CD4-positive, alpha-beta T cell treated with Interleukin-10 for 1 hour (primary cell): ENCODE measurements at regions not wholly inside any gene's neighbourhood (a gene's known extent, or its start where the extent isn't known, plus 50 kb on each side); places are given as distances from the start of the nearest gene placed in this dataset.
A peak's percentile ranks its signal among the peaks of the same experiment; 100 is the strongest.
"Not testable (repeated sequence)": the region's sequence is repeated elsewhere in the genome, so short reads cannot be mapped to it uniquely, and the experiment has no call there.

Experiments used
- DNase-seq: peaks from one replicate; pipeline ENCODE4 v3.0.0-alpha.2; 2020

DNA sequence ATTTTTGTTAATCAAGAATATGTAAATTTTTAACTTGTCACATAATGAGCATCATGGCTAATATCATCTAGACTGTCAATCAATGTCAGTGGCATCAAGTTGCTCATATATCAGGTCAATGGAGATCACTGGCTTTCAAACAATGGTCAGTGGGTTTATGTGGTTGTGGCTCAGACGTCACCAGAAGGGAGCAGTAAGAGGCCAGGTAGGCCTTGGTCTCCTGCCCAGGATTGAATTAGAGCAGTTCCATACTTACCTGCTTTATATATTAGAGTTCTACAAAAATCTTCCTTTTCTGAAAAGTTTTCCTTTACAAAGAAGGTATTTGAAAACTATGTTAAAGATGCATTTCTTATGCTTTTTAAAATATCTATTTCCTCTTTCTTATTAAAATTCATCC is 206.3 kb upstream of the B3GALT2 start:
- DNase-seq, result no peak

DNA sequence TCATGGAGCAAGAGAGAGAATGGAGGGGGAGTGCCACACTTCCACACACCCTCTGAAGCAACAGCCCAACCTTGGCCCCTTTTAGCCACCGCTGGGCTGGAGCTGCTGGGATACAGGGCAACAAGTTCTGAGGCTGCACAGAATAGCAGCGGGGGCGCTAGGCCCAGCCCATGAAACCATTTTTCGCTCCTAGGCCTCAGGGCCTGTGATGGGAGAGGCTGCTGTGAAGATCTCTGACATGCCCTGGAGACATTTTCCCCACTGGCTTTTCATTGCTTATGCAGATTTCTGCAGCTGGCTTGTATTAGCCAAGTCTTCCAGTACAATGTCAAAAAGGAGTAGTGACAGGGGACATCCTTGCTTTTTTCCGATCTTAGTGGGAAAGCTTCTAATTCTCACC is 202.3 kb upstream of the B3GALT2 start:
- no peak for DNase-seq

DNA sequence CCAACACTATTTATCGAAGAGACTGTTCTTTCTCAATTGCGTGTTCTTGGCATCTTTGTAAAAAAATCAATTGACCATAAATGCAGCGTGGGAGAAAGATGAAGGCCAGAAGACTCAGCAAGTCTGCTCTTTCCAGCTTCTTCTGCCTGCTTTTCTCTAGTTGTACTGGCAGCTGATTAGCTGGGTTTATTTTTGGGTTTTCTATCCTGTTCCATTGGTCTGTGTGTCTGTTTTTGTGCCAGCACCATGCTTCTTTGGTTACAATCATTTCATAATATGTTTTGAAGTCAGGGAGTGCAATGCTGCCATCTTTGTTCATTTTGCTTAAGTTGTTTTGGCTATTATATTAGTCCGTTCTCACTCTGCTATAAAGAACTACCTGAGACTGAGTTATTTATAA is 201.8 kb upstream of the B3GALT2 start:
- no peak for DNase-seq

DNA sequence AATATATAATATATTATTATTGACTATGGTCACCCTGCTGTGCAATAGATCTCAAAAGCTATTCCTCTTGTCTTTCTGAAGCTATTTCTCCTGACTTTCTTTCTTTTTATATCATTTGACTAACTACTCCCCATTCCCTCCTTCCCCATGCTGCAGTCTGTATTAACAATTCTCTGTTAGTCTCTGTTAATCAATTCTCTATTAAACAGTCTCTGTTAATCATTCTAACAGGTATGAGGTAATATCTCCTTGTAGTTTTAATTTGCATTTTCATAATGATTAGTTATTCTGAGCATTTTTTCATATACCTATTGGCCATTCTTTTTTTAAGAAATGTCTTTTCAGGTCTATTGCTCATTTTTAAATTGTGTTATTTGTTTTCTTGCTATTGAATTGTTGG is 201.0 kb upstream of the B3GALT2 start:
- DNase-seq, result no peak

DNA sequence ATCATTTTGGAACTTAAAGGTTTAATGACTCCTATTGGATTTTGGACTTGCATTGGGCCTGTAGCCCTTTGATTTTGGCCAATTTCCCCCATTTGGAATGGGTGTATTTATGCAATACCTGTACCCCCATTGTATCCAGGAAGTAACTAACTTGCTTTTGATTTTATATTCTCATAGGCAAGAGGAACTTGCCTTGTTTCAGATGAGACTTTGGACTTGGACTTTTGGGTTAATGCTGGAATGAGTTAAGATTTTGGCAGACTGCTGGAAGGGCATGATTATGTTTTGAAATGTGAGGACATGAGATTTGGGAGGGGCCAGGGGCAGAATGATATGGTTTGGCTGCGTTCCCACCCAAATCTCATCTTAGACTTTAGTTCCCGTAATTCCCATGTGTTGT is 192.0 kb upstream of the B3GALT2 start:
- not testable (repeated sequence) for DNase-seq

DNA sequence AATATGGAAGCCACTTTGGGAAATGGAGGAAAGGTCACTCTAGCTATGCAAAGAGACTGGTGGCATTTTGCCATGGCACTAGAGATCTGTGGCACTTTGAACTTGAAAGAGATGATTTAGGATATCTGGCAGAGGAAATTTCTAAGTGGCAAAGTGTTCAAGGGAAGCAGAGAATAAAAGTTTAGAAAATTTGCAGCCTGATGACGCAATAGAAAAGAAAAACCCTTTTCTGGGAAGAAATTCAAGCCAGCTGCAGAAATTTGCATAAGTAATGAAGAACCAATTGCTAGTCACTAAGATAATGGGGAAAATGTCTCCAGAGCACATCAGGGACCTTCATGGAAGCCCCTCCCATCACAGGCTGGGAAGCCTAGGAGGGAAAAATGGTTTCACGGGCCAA is 191.1 kb upstream of the B3GALT2 start:
- no peak for DNase-seq

DNA sequence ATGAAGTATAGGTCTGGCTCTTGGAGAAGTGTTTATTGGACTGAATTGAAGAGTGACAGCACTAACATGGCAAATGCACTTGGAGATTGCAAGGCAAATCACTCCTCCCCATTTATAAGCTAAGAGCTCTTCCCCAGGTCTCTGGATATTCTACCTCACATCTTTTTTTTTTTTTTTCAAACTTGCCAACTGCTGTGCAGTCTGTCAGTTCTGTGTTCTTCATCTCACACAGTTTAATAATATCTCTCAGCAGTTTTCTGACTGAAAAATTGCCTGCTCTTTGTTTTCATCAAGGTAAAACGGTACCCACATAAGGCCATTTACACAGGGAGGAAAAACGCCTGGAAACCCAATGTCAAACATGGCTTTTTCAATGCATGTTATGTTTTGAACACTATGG is 186.1 kb upstream of the B3GALT2 start:
- no peak for DNase-seq

DNA sequence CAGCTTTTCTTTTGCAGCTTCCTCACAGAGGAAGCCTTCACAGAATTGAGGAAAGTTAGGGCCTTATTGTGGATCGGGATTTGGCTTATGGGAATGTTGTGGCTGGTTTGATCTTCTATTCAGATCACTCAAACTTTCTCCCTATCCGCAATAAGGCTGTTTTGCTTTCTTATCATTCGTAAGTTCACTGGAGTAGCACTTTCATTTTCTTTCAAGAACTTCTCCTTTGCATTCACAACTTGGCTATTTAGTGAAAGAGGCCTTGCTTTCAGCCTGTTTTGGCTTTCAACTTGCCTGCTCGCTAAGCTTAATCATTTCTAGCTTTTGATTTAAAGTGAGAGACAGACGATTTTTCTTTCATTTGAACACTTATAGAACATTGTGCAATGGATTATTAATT is 181.9 kb upstream of the B3GALT2 start:
- peak; percentile 13 for DNase-seq

DNA sequence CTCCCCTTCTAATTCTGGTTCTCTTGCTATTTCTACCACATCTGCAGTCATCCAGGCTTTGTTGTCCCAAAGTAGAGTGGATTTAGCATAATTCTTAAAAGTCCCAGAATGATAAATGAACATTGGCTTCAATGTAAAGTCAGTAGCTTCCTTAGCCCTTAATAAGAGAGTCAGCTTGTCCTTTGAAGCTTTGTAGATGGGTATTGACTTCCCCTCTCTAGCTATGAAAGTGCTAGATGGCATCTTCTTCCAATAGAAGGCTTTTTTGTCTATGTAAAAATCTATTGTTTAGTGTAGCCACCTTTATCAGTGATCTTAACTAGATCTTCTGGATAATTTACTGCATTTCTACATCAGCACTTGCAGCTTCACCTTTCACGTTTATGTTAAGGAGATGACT is 181.4 kb upstream of the B3GALT2 start:
- DNase-seq, result no peak

DNA sequence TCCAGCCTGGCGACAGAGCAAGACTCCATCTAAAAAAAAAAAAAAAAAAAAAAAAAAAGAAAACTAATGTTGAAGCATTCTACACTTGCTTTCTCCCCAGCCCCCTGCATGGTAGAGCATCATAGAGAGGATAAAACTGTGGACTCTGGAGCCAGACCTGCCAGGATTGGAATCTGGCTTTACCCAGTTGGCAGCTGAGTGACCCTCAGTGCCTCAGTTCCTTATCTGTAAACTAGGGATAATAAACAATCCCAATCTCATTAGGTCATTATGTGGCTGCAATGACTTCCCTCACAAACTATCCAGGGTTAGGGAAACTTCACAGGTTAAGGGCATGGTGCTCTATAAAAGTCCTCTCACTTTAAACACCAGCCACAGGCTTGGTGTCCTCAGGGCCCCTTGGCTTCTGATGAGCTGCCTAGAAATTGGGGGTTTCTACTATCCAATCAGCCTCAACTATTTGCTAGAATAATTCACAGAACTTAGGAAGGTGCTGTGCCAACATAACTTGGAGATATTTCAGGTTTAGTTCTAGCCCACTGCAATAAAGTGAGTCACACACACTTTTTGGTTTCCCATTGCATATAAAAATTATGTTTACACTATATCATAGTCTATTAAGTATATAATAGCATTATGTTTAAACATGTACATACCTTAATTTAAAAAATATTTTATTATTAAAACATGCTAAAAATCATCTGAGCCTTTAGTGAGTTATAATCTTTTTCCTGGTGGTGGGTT is 180.5 kb upstream of the B3GALT2 start:
- DNase-seq, result no peak

DNA sequence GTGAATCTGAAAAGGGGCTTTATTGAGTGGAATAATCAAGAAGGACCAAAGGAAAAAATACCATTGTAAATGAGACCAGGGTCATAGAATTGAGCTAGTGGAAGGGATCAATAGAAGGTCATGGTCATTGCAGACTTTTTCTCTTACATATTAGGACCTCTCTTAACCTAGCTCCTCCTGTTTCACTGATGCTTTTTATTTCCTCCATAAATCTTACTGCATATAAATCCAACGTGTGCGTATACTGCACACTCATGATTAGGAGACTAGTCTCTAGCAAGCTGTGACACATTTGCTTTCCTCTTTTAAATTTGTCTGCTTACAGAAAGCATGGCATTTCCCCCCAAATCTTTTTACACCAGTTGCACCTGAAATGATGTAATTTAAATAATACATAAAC is 179.6 kb upstream of the B3GALT2 start:
- no peak for DNase-seq

DNA sequence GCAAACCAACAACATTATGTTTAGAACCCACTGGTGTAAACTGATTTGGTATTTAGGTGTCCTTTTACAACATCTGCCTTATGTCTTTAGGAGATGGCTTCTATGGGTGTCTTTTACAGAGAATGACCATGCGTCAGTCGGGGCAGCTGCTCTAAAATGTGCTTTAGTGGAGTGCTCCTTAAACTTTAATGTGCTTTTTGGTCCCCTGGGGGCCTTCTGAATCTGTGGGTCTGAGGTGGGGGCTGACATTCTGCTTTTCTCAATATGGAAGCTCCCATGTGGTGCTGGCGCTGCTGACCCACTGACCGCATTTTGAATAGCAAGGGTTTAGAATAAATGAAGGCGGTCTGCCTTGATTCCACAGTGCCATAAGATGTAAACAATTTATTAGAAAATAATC is 173.2 kb upstream of the B3GALT2 start:
- no peak for DNase-seq

DNA sequence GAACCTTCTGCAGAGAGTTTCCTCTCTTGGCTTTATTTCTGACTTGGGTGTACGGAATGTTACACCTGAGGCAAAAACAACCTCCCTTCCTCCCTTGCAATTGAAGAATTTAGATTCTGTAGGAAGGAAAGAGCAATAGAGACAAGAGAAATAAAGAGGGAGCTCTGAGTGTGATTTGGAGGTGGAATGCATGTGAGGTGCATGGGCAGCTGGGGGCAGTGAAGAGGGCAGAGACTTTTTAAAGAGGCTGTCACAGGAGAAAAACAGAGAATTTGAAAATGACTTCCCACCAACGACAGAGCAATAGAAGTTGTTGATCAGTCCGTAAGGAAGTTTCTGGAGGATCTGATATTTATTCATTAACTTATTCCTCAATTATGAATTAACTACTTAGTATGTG is 172.0 kb upstream of the B3GALT2 start:
- DNase-seq, result no peak

DNA sequence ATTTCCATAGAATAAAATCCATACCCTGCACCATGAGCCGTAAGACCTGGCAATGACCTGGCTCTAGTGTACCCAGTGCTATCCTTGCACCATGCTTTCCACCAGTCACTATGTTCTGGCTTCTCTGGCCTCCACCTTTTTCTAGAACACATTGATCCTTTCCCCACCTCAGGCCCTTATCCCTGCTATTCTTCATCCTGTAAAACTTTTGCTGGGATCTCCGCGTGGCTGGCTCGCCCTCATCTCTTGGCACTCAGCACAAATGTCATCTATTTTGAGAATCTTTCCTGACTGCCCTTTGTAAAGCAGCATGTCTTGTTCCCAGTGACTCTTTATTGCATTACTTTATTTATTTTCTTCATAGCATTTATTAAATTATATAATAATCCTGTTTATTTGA is 169.8 kb upstream of the B3GALT2 start:
- no peak for DNase-seq

DNA sequence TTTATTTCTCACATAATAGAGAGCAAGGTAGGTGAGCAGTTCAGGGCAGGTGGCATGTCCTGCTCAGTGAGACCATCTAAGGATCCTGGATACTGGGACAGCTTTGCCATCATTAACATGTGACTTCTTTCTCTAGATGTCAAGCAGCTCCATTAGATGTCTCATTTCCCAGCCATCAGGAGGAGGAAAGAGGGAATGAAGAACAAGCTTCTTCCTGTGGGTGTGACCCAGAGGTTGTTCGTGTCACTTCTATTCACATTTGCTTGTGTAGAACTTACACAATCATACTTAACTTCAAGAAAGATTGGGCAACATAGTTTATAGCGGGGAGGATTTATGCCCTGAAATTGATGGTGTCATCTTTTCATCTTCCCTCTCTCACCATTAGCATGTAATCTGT is 169.2 kb upstream of the B3GALT2 start:
- DNase-seq, result no peak

DNA sequence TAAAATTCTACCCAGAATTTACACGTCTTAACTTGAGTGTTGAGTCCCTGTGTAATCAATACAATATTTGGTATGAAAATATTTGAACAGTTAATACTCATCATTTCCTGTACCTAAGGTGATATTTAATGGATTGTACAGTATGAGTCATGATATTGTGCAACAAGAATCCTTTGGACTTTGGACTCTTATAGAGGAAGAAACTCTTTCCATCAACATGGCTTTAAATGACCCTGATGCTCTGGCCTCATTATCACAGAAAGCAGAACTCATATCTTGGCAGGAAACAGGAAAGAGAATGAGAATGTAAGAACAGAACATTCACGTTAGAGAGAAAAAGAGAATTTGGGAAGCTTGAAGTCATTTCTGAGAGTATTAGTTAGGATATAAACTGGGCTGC is 168.8 kb upstream of the B3GALT2 start:
- DNase-seq, result no peak

DNA sequence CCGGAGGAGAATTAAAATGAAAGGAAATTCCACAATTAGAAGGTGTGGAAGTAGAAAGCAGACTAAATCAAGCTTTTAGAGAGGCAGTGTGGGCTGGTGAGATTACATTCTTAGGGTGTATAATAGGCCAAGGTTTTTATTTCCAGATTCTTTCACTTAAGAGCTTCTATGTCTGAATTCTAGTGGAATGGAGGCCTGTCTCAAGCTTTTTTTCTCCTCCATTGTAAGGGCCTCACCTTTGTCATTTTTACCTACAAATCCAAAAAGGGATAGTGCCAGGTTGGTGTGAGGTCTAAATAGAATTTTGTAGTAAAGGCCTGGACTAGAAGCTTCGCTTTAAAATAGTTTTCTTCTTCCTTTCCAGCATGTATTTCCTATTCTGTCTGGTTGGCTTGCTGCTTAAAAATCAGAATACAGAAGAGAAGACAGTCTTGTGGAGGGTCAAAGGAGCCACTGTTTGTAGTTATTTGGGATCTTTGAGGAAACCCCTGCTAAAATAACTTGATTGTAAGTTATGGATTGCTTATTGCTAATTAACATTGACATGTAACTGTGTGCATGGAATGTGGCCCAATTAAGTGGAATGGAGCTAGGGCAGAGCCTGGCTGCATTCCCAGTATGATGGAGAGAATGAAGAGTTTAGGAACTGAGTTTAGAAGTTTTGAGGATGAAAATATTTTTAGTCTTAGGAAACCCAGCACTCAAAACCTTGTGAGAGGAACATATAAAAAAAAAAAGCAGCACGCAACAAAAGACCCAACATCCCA is 162.5 kb upstream of the B3GALT2 start:
- no peak for DNase-seq

DNA sequence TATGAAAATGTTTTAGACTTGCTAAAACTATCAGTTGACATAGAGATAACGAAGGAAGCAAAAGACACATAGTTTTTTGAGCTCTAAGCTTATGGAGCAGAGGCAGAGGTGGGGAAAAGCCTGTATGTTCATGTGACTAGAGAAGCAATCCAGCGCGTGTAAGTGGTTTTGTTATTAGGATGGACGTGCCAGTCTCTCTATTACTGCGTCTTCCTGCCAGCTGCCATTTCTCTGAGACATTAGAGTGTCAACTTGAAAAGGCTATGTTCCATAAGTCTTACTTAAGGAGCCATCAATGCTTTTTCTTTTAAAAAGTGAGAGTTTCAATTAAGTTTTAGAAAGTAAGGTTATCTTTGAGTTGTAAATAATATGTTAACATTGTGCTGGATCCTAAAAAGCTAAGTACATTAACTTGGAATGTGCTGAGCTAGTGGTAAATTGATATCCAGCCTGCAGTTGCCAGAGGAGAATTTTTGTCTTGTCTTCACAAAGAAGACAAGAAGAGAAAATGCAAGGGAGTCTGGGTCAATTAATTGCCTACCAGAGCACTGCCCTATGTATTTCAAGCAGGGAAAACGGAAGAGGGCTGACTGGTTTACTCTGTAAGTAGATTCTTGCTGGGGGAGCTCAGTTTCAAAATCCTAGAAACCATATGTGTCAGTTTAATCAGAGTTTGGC is 161.8 kb upstream of the B3GALT2 start:
- no peak for DNase-seq

DNA sequence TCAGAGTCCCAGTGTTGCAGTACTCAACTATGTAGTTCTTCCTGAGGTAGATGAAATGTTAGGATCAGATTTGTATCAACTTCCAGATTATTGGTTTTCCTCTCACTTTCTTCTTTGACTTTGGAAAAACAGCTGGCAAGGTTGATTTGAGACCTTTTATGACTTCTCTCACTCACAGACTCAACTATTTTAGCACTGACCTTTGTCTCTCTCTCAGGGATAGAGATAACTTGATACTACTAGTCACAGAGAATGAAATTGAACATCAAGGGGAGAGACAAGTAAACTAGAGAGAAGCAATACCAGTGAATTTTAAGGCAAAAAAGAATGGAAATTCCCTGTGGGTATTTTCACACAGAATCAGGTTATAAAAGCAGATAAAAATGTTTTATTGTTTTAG is 159.7 kb upstream of the B3GALT2 start:
- DNase-seq, result no peak

DNA sequence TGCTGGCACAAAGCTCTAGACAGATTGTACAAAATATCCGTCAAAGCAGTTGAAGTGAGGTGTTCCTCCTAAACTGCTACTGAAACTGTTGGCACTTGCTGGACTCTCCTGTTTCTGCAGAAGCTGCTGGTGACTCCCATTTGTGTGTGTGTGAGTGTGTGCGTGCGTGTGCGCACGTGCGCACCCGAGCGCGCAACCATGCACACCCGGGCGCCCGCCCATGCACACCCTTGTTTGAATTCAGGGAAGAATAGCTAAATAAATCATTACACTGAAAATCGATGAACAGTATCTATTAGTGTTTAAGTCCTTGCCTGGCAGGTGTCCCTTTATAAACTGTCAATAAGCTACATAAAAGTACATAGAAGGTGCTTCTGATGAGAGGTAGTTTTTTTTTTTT is 156.4 kb upstream of the B3GALT2 start:
- DNase-seq, result no peak

DNA sequence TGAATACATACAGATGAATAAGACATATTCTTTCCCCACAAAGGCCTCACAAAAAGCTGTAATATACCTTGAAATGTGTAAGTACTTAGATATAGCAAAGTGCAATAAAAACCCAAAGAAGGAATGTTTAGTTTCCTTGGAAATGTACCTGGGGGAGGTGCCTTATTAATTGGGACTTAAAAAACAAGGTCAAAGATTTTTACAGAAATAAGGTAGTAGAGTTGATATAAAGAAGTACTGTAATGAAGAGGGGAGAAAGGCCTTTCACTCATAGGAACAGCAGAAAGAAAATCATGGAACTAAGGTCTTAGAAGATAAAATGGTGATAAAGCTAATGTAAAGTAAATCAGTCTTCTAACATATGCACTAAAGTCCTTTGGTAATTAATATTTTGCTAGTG is 153.9 kb upstream of the B3GALT2 start:
- no peak for DNase-seq

DNA sequence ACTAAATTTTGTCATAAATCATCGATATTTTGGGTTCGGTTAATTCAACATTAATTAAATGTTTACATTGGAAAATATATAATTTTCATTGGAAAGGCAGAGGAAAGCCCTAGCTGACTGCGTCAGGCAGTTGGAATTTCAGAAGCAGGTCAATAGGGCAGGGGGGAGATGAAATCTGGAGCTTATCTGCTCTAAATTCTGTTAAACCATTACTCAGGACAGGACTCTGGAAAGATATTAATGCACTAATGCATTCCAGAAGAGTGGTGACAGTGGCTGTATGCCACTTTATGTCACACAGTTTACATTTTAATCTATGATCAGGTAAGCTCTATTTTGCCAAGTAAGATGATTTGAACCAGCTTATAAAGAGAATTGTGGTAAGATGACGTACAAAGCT is 153.0 kb upstream of the B3GALT2 start:
- no peak for DNase-seq

DNA sequence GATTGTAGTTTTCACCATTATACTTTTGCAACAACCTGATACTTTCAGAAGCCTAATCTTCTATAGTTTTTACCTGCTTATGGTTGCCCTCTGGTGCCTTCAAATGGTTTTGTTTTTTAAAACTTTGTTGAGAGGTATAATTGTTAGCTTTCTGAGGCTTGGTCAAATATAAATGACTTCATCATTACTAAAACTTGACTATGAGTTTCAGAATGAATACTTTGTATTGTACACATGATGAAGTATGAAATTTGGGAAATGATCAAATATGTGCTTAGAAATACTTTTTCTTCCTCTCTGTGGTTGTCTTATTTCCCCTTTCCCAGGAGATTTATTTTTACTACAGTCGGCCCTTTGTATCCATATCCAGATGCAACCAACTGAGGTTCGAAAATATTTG is 151.8 kb upstream of the B3GALT2 start:
- DNase-seq, result no peak

DNA sequence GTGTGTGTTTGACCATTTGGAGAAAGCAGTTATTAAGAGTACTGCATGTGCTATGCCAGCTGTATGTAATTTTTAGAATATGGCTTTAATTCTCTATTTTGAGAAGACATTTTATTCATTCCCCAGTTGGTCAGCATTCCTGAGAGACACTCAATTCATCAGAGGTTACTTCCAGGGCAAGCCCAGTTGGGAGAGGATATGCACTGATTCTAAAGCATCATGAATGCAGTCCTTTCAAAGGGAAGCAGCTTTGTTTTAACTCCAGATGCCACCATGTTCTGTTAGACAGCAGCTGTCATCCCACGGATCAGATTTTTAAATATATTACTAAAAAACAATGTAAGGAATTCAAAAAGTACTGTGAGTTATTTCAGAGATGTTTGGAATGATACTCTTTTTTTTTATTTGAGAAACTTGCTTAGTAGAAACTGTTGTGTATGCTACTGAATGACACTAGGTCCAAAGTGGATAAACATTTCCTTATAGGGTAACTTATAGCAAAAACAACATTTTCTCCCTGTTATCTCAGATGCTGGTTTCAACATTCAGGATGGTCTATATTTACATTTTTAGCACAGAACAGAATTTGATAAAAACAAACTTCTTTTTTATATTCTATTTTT is 149.5 kb upstream of the B3GALT2 start:
- DNase-seq, result no peak
